Fibroblast of villous mesenchyme (primary cell): ENCODE measurements at regions not wholly inside any gene's neighbourhood (a gene's known extent, or its start where the extent isn't known, plus 50 kb on each side); places are given as distances from the start of the nearest gene placed in this dataset.

Experiments used
- DNase-seq: peaks from one replicate; pipeline ENCODE4 v3.0.0-alpha.2; 2010; ENCODE audit warnings: low read depth
- H3K4me3 ChIP-seq: 2 replicates; pipeline ENCODE4 v1.5.1; 2011; ENCODE audit warnings: low read depth, mild to moderate bottlenecking, low read length
- TF ChIP-seq, protein P1 (sequence below): IDR thresholded peaks from 2 replicates; pipeline ENCODE4 v1.5.1; 2012; ENCODE audit warnings: low read depth, mild to moderate bottlenecking, low read length; ENCODE audit not compliant: insufficient read depth

DNA sequence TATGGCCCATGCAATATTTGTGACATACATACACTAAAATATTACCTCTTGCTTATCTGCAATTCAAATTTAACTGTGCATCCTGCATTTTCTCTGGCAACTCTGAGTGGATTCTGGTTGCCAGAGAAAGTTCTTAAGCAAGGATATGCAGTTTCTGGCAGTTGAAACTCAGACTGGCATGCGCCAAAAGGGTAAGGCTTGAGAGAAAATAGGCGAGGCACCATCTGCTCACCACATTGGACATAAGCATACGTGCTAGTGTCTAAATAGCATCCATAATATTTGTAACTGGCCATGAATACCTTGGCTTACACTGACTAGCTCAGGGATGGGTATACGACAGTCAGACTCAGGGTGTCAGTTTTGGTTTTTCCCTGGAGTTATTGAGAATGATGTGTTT, 465.1 kb downstream of the DOK5 start:
- TF ChIP-seq, protein P1, sequence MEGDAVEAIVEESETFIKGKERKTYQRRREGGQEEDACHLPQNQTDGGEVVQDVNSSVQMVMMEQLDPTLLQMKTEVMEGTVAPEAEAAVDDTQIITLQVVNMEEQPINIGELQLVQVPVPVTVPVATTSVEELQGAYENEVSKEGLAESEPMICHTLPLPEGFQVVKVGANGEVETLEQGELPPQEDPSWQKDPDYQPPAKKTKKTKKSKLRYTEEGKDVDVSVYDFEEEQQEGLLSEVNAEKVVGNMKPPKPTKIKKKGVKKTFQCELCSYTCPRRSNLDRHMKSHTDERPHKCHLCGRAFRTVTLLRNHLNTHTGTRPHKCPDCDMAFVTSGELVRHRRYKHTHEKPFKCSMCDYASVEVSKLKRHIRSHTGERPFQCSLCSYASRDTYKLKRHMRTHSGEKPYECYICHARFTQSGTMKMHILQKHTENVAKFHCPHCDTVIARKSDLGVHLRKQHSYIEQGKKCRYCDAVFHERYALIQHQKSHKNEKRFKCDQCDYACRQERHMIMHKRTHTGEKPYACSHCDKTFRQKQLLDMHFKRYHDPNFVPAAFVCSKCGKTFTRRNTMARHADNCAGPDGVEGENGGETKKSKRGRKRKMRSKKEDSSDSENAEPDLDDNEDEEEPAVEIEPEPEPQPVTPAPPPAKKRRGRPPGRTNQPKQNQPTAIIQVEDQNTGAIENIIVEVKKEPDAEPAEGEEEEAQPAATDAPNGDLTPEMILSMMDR, result no peak
- no peak overlapping the region for H3K4me3 ChIP-seq
- DNase-seq, result no peak

DNA sequence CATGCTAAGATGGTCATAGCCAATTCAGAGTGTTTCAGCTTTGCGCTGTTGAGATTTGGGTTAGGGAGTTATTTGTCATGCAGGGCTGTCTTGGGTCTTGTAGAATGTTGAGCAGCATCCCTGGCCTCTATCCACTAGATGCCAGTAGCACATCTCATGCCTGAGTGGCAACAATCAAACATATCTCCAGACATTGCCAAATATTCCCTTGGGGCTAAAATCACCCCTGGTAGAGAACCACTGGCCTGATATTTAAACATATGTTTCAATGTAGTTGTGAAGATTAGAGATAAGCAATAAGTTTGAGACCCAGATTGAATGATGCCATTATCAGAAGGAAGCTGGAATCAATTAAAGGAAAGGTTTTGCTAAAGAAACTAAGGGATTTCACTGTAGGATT, 463.3 kb downstream of the DOK5 start:
- TF ChIP-seq, protein P1, result no peak
- no peak for DNase-seq
- H3K4me3 ChIP-seq, result no peak overlapping the region

DNA sequence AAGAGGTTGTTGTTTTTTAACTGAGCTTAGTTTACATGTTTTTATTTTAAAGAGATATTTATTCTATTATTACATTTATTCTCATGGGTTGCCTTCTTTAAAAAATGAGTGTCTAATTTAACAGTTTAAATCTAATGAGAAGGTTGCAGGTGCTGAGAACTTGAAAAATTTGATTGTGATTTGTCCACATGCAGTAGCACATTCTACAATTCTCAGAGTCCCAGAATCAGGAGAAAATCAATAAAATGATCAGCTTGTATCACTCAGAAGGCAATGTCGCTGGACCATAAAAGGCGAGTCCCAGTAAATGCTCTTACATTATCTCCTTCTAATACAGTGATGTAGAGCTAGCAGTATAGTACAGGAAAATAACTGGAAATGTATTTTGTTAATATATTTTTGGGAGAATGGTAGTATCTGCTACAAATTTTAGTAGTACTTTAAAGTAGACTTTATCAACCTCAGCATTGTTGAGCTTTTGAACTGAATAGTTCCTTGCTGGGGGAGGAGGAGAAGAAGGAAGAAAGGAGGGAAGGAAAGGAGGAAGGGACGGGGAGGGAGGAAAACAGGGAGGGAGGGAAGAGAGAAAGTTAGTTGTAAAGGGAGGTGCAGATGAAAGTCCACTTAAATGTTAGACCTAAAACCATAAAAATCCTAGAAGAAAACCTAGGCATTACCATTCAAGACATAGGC, 458.0 kb downstream of the DOK5 start:
- TF ChIP-seq, protein P1, result no peak
- no peak for DNase-seq

DNA sequence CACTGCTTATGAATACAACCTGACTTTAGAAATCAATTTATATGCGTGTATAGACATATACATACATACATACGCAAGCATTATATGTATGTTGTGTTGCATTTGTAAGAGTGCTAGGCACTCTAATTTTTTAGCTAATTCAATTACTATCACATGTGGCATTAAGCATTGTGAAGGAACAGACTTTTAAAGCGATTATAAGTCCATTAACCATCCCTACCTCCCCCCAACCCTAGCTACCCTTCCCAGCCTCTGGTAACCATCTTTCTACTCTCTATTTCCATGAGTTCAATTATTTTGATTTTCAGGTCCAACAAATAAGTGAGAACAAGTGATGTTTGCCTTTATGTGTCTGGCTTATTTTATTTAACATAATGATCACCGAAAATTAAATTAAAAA, 453.8 kb downstream of the DOK5 start:
- TF ChIP-seq, protein P1, result no peak
- DNase-seq, result no peak
- no peak overlapping the region for H3K4me3 ChIP-seq

More for the DNA sequence above, 458.0 kb downstream of the DOK5 start:
- H3K4me3 ChIP-seq, result no peak overlapping the region

DNA sequence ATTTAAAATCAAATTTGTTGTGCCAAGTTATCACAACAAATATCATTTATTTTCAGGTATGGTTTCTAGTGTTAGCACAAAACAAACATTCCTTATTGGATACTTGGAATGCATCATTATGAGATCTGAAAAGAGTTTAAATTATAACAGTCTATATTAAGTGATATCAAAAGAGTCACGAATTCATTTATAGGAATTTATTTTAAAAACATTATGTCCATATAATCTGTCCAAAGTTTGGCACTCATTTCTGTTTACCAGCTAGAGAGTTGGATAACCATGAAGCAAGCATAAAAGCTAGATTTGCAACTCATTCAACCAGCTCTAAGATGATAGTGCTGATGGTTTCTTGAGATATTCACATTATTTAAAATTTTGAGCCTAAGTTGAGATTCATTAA, 453.2 kb downstream of the DOK5 start:
- no peak for DNase-seq
- no peak overlapping the region for H3K4me3 ChIP-seq
- TF ChIP-seq, protein P1, result no peak

DNA sequence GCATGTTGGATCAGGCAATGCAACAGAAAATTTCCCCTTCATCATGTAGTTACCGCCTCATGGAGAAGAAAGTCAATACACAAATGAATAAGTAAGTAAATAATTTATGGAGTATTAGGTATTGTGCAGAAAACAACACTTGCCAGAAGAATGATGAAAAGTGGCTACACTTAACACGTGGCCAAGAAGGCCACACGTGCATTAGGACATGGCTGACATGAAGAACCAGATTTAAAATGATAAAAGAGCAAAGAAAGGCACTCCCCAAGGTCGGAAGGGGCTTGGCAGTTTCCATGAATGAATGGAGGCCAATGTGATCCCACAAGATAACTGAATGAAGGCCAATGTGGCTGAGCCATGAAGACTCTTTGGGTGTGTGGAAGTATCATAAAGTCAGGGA, 447.2 kb downstream of the DOK5 start:
- DNase-seq, result no peak
- no peak overlapping the region for H3K4me3 ChIP-seq
- TF ChIP-seq, protein P1, result no peak

DNA sequence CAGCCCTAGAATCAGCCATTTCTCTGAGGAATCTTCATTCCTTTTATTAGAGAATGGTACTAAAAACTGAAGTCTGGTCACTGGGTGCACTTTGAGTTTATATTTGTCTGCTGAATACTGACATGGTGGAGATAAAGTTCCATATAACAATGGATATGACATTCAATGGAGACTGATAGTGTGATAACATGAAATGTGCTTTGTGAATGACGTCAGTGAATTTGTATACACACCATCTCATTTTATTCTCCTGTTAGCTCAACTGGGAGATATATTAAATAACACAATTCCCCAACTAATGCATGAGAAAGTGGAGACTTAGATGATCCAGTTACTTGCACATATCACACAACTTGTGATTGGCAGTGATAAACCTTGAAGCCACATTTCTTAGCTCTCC, 446.7 kb downstream of the DOK5 start:
- TF ChIP-seq, protein P1, result no peak
- DNase-seq, result no peak
- H3K4me3 ChIP-seq, result no peak overlapping the region
